SK-N-SH (cell line): ENCODE measurements at regions not wholly inside any gene's neighbourhood (a gene's known extent, or its start where the extent isn't known, plus 50 kb on each side); places are given as distances from the start of the nearest gene placed in this dataset.

Source experiments
- CTCF ChIA-PET: fragments of 300-600, 350-600 bp; formaldehyde crosslinking; extraction: SDS; loops from one replicate; lab custom pipeline; 2021; lab: Yijun Ruan, JAX
- POLR2A ChIA-PET: fragments of 350-600 bp; sonication (Branson Sonifier 250); formaldehyde crosslinking; extraction: SDS; loops from one replicate; lab custom pipeline; 2020; ENCODE audit warnings: antibody characterized with exemption, inconsistent platforms; lab: Yijun Ruan, JAX
- DNase-seq: peaks from one replicate; pipeline ENCODE4 v3.0.0; 2012
- H2AFZ ChIP-seq: fragments of 200-600 bp; sonication (generic); 2 replicates; pipeline ENCODE4 v1.8.1; 2016; ENCODE audit warnings: antibody characterized with exemption, mild to moderate bottlenecking, low read depth
- H3F3A ChIP-seq: fragments of 200-600 bp; sonication (generic); replicated peaks from 2 replicates; pipeline ENCODE3; 2016; ENCODE audit warnings: antibody characterized with exemption, mild to moderate bottlenecking; ENCODE audit not compliant: insufficient read depth
- H3K27ac ChIP-seq, 2 experiments: fragments of 200-500 bp in 1 of 2; fragments of 200-600 bp in 1 of 2; sonication (Bioruptor generic) in 1 of 2; sonication (generic), shearing (Covaris generic) in 1 of 2; 2 replicates each; pipeline versions ENCODE4 v1.5.1 to v1.6.1; 2014 to 2016; ENCODE audit warnings: low read depth in 2 of 2, inconsistent platforms in 1 of 2, low read length in 1 of 2, mild to moderate bottlenecking in 1 of 2, mixed read lengths in 1 of 2
- H3K27me3 ChIP-seq: fragments of 200-600 bp; sonication (generic), shearing (Covaris generic); 2 replicates; pipeline ENCODE4 v1.6.1; 2016; ENCODE audit warnings: mixed run types; ENCODE audit not compliant: insufficient read depth
- H3K36me3 ChIP-seq, 2 experiments: fragments of 200-500 bp in 1 of 2; fragments of 200-600 bp in 1 of 2; sonication (Bioruptor generic) in 1 of 2; sonication (generic) in 1 of 2; replicated peaks in 1 of 2; 2 replicates each; pipeline versions ENCODE3 to v1.5.1; 2014 to 2016; ENCODE audit warnings: low read length in 1 of 2, mild to moderate bottlenecking in 1 of 2; ENCODE audit not compliant: insufficient read depth in 2 of 2, control insufficient read depth in 1 of 2
- H3K4me1 ChIP-seq, 2 experiments: fragments of 200-500 bp in 1 of 2; fragments of 200-600 bp in 1 of 2; sonication (Bioruptor generic) in 1 of 2; sonication (generic), shearing (Covaris generic) in 1 of 2; 2 replicates each; pipeline versions ENCODE4 v1.5.1 to v1.6.1; 2014 to 2016; ENCODE audit warnings: low read depth in 1 of 2, low read length in 1 of 2, mixed run types in 1 of 2; ENCODE audit not compliant: insufficient read depth in 2 of 2, control insufficient read depth in 1 of 2
- H3K4me2 ChIP-seq: fragments of 200-600 bp; sonication (generic), shearing (Covaris generic); 2 replicates; pipeline ENCODE4 v1.6.1; 2017; ENCODE audit warnings: mixed run types
- H3K4me3 ChIP-seq, 2 experiments: fragments of 200-500 bp in 1 of 2; fragments of 200-600 bp in 1 of 2; sonication (Bioruptor generic) in 1 of 2; sonication (generic), shearing (Covaris generic) in 1 of 2; 2 replicates each; pipeline versions ENCODE4 v1.5.1 to v1.8.1; 2014 to 2016; ENCODE audit warnings: low read depth in 2 of 2, inconsistent platforms in 1 of 2, low read length in 1 of 2, mild to moderate bottlenecking in 1 of 2, mixed read lengths in 1 of 2, moderate library complexity in 1 of 2
- H3K79me2 ChIP-seq: fragments of 200-600 bp; sonication (generic); 2 replicates; pipeline ENCODE4 v1.8.1; 2017; ENCODE audit warnings: mild to moderate bottlenecking; ENCODE audit not compliant: insufficient read depth
- H3K9ac ChIP-seq: fragments of 200-600 bp; sonication (generic); 2 replicates; pipeline ENCODE4 v1.6.1; 2017; ENCODE audit warnings: mixed run types
- H3K9me2 ChIP-seq: fragments of 200-600 bp; sonication (generic); 2 replicates; pipeline ENCODE4 v1.6.1; 2017; ENCODE audit warnings: mixed run types
- H3K9me3 ChIP-seq: fragments of 200-600 bp; sonication (generic); 2 replicates; pipeline ENCODE4 v1.6.1; 2017; ENCODE audit warnings: mixed run types, mild to moderate bottlenecking, moderate library complexity
- H4K20me1 ChIP-seq: fragments of 200-600 bp; sonication (generic); 2 replicates; pipeline ENCODE4 v1.6.1; 2017; ENCODE audit warnings: mild to moderate bottlenecking, mixed run types; ENCODE audit not compliant: insufficient read depth
- CHD2 ChIP-seq: fragments of 150-350 bp; IDR thresholded peaks from 2 replicates; pipeline ENCODE4 v1.6.1; 2018; ENCODE audit warnings: low read length; ENCODE audit not compliant: partially characterized antibody
- ELF1 ChIP-seq: IDR thresholded peaks from 2 replicates; pipeline ENCODE4 v1.4.0; 2012
- EP300 ChIP-seq, 2 experiments: IDR thresholded peaks; 2 replicates each; pipeline versions ENCODE4 v1.4.0 to v1.6.1; 2012; ENCODE audit warnings: borderline replicate concordance in 1 of 2, low read depth in 1 of 2, low read length in 1 of 2
- EZH2phosphoT487 ChIP-seq: fragments of 200-600 bp; sonication (generic); IDR thresholded peaks from 2 replicates; pipeline ENCODE4 v1.6.1; 2017; ENCODE audit warnings: low read depth, mixed run types, mild to moderate bottlenecking, antibody characterized with exemption, moderate library complexity, borderline replicate concordance
- FOSL2 ChIP-seq: IDR thresholded peaks from 2 replicates; pipeline ENCODE4 v1.4.0; 2012; ENCODE audit warnings: low read depth, mild to moderate bottlenecking, moderate library complexity, borderline replicate concordance
- FOXJ3 ChIP-seq: sonication (generic); formaldehyde crosslinking; IDR thresholded peaks from 2 replicates; pipeline ENCODE4 v1.5.1; 2020; ENCODE audit warnings: mild to moderate bottlenecking, missing genetic modification reagents
- GABPA ChIP-seq: IDR thresholded peaks from 2 replicates; pipeline ENCODE4 v1.4.0; 2012; ENCODE audit warnings: low read depth, mild to moderate bottlenecking
- GATA2 ChIP-seq: sonication (generic); formaldehyde crosslinking; IDR thresholded peaks from 2 replicates; pipeline ENCODE4 v1.5.0; 2020; ENCODE audit warnings: mild to moderate bottlenecking, missing genetic modification reagents
- IRF3 ChIP-seq: fragments of 150-350 bp; IDR thresholded peaks from 2 replicates; pipeline ENCODE4 v1.6.1; 2016; ENCODE audit warnings: mild to moderate bottlenecking, low read depth, low read length
- NRF1 ChIP-seq: IDR thresholded peaks from 2 replicates; pipeline ENCODE4 v1.6.1; 2012; ENCODE audit warnings: low read depth, mild to moderate bottlenecking, low read length
- RAD21 ChIP-seq: IDR thresholded peaks from 2 replicates; pipeline ENCODE4 v1.6.1; 2012; ENCODE audit warnings: mild to moderate bottlenecking, low read length
- RXRA ChIP-seq: IDR thresholded peaks from 2 replicates; pipeline ENCODE4 v1.4.0; 2012; ENCODE audit warnings: low read depth, mild to moderate bottlenecking, borderline replicate concordance
- SIN3A ChIP-seq: IDR thresholded peaks from 2 replicates; pipeline ENCODE4 v1.6.1; 2012; ENCODE audit warnings: low read depth, mild to moderate bottlenecking, low read length, moderate library complexity, borderline replicate concordance
- TCF12 ChIP-seq: IDR thresholded peaks from 2 replicates; pipeline ENCODE4 v1.4.0; 2012
- TEAD4 ChIP-seq: IDR thresholded peaks from 2 replicates; pipeline ENCODE4 v1.4.0; 2012; ENCODE audit warnings: mild to moderate bottlenecking, borderline replicate concordance; ENCODE audit not compliant: insufficient read depth
- USF1 ChIP-seq: IDR thresholded peaks from 2 replicates; pipeline ENCODE4 v1.4.0; 2012; ENCODE audit warnings: low read depth, borderline replicate concordance
- USF2 ChIP-seq: fragments of 150-350 bp; IDR thresholded peaks from 2 replicates; pipeline ENCODE4 v1.6.1; 2017; ENCODE audit warnings: antibody characterized with exemption, low read length, low read depth, borderline replicate concordance
- WGBS: methylation state at CpG from one replicate; pipeline ENCODE4 v1.1.6; 2017; ENCODE audit warnings: low lambda C conversion rate; 5-methylcytosine and 5-hydroxymethylcytosine counted together
- TF ChIP-seq, protein P1 (sequence below): IDR thresholded peaks from 2 replicates; pipeline ENCODE4; 2012
- TF ChIP-seq, protein P2 (sequence below): IDR thresholded peaks from 2 replicates; pipeline ENCODE4 v1.4.0; 2012; ENCODE audit warnings: low read depth

- Histone ChIP-seq H2AFZ (no peak overlapping the region), H3K9me3 (no peaks in the 10 kb centered on the region), H3K36me3 (no peaks in the 10 kb centered on the region), H3K9me2 (no peaks in the 10 kb centered on the region), H3K4me1 (no peaks in the 10 kb centered on the region), H3F3A (no peaks in the 10 kb centered on the region), H3K4me3 (no peak overlapping the region), H3K27ac (no peak overlapping the region), H3K27me3 (no peaks in the 10 kb centered on the region), H3K9ac (no peak overlapping the region), H3K79me2 (no peaks in the 10 kb centered on the region), H4K20me1 (no peaks in the 10 kb centered on the region), H3K4me2 (no peak overlapping the region)
- POLR2A ChIA-PET: no interaction called here
- CTCF ChIA-PET: interaction anchor here (0.9 to 1.1 kb wide), 2 partner anchors 40 to 112 kb away, joined by 3 read pairs; no protein-coding TSS in a partner anchor
- DNase-seq: no peak
- WGBS: 7% methylated on average over 3 of the region's 3 CpGs
- no peak for TF ChIP-seq CHD2
- TF ChIP-seq GATA2 (CRISPR knock-in tag): no peak
- TF ChIP-seq USF2: no peak
- TF ChIP-seq RAD21: no peak
These were observed 720.6 kb downstream of the TAF11L14 start for GRCh38 chr5:18354828-18355227.

GRCh38 chr5:18357486-18357885, 723.2 kb downstream of the TAF11L14 start:
- 63% methylated on average over 4 of the region's 4 CpGs for WGBS
- POLR2A ChIA-PET: no interaction called here

More at GRCh38 chr5:18357486-18357885, 723.2 kb downstream of the TAF11L14 start:
- Histone ChIP-seq H2AFZ (no peak overlapping the region), H3K9me3 (no peaks in the 10 kb centered on the region), H4K20me1 (no peaks in the 10 kb centered on the region), H3K9me2 (no peaks in the 10 kb centered on the region), H3K36me3 (no peaks in the 10 kb centered on the region), H3F3A (no peaks in the 10 kb centered on the region), H3K4me1 (no peaks in the 10 kb centered on the region), H3K4me2 (no peak overlapping the region), H3K27ac (no peak overlapping the region), H3K4me3 (no peak overlapping the region), H3K9ac (no peak overlapping the region), H3K27me3 (no peaks in the 10 kb centered on the region), H3K79me2 (no peaks in the 10 kb centered on the region)
- CTCF ChIA-PET: no interaction called here
- TF ChIP-seq USF1 (no peak), SIN3A (no peak), FOXJ3 (CRISPR knock-in tag) (no peak), IRF3 (no peak), EZH2phosphoT487 (no peak), TCF12 (no peak), GABPA (no peak), EP300 (IDR thresholded peaks at IDR 0.05; ENCODE audit: borderline replicate concordance in 1 of 2, low read depth in 1 of 2, low read length in 1 of 2) (no peak), ELF1 (no peak), TEAD4 (no peak), RXRA (no peak), FOSL2 (no peak), NRF1 (no peak)
- TF ChIP-seq, protein P1, sequence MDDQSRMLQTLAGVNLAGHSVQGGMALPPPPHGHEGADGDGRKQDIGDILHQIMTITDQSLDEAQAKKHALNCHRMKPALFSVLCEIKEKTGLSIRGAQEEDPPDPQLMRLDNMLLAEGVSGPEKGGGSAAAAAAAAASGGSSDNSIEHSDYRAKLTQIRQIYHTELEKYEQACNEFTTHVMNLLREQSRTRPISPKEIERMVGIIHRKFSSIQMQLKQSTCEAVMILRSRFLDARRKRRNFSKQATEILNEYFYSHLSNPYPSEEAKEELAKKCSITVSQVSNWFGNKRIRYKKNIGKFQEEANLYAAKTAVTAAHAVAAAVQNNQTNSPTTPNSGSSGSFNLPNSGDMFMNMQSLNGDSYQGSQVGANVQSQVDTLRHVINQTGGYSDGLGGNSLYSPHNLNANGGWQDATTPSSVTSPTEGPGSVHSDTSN: no peak
- TF ChIP-seq, protein P2, sequence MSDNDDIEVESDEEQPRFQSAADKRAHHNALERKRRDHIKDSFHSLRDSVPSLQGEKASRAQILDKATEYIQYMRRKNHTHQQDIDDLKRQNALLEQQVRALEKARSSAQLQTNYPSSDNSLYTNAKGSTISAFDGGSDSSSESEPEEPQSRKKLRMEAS: no peak
- no peak for DNase-seq
